Smooth muscle cell (in vitro differentiated cells): ENCODE measurements at regions not wholly inside any gene's neighbourhood (a gene's known extent, or its start where the extent isn't known, plus 50 kb on each side); places are given as distances from the start of the nearest gene placed in this dataset.

Experiments
- DNase-seq: peaks from one replicate; lab custom pipeline; 2025; ENCODE audit not compliant: unreplicated experiment; lab: John Stamatoyannopoulos, UW
- H2AFZ ChIP-seq: fragments of 200-600 bp; sonication (generic); 2 replicates; pipeline ENCODE4 v1.6.0; 2016; ENCODE audit warnings: antibody characterized with exemption, low read depth, mild to moderate bottlenecking
- H3F3A ChIP-seq: fragments of 200-600 bp; sonication (generic); 2 replicates; pipeline ENCODE4 v1.6.0; 2017; ENCODE audit warnings: antibody characterized with exemption, low read depth
- H3K27ac ChIP-seq: fragments of 200-600 bp; sonication (generic); 2 replicates; pipeline ENCODE4 v1.5.1; 2016; ENCODE audit warnings: low read depth, mild to moderate bottlenecking
- H3K27me3 ChIP-seq: fragments of 200-600 bp; sonication (generic); 2 replicates; pipeline ENCODE4 v1.6.1; 2016; ENCODE audit warnings: low read depth, mild to moderate bottlenecking
- H3K36me3 ChIP-seq: fragments of 200-600 bp; sonication (generic); 2 replicates; pipeline ENCODE4 v1.5.1; 2016; ENCODE audit warnings: low read depth
- H3K4me1 ChIP-seq: fragments of 200-600 bp; sonication (generic); 2 replicates; pipeline ENCODE4 v1.5.1; 2016; ENCODE audit warnings: low read depth
- H3K4me2 ChIP-seq: fragments of 200-600 bp; sonication (generic); 2 replicates; pipeline ENCODE4 v1.6.0; 2016; ENCODE audit warnings: mild to moderate bottlenecking
- H3K4me3 ChIP-seq: fragments of 200-600 bp; sonication (generic); 2 replicates; pipeline ENCODE4 v1.5.1; 2016; ENCODE audit warnings: mild to moderate bottlenecking
- H3K79me2 ChIP-seq: fragments of 200-600 bp; sonication (generic); 2 replicates; pipeline ENCODE4 v1.6.0; 2016; ENCODE audit warnings: low read depth, mild to moderate bottlenecking
- H3K9ac ChIP-seq: fragments of 200-600 bp; sonication (generic); 2 replicates; pipeline ENCODE4 v1.6.0; 2016; ENCODE audit warnings: low read depth
- H3K9me3 ChIP-seq: fragments of 200-600 bp; sonication (generic); replicated peaks from 2 replicates; pipeline ENCODE4 v1.5.1; 2016; ENCODE audit warnings: low read depth
- H4K20me1 ChIP-seq: fragments of 200-600 bp; sonication (generic); 2 replicates; pipeline ENCODE4 v1.6.0; 2016; ENCODE audit warnings: low read depth
- CTCF ChIP-seq: fragments of 200-600 bp; sonication (generic); IDR thresholded peaks from 2 replicates; pipeline ENCODE4 v1.5.1; 2017; ENCODE audit warnings: borderline replicate concordance, mild to moderate bottlenecking, antibody characterized with exemption; ENCODE audit not compliant: insufficient read depth, poor library complexity, severe bottlenecking
- WGBS: methylation state at CpG from one replicate; pipeline ENCODE4 v1.1.7; 2016; ENCODE audit warnings: low lambda C conversion rate; 5-methylcytosine and 5-hydroxymethylcytosine counted together

- no peaks in the 10 kb centered on the region for H3K79me2 ChIP-seq
Measured at GRCh38 chr2:180150606-180151005, 143.5 kb upstream of the CWC22 start.

GRCh38 chr2:180146541-180146940 is 139.4 kb upstream of the CWC22 start:
- TF ChIP-seq CTCF = no peak
- H3K27me3 ChIP-seq = no peaks in the 10 kb centered on the region
- no peak overlapping the region for H3K27ac ChIP-seq
- no peak overlapping the region for H3K4me2 ChIP-seq
- H4K20me1 ChIP-seq = no peaks in the 10 kb centered on the region
- H3K9ac ChIP-seq = no peak overlapping the region
- no peaks in the 10 kb centered on the region for H3K4me1 ChIP-seq
- 58% methylated on average over 2 of the region's 2 CpGs for WGBS
- H3K4me3 ChIP-seq = no peak overlapping the region
- no peaks in the 10 kb centered on the region for H3F3A ChIP-seq
- H3K79me2 ChIP-seq = no peaks in the 10 kb centered on the region
- peak overlapping the region; percentile 3 for H2AFZ ChIP-seq
- DNase-seq = no peak
- no peaks in the 10 kb centered on the region for H3K9me3 ChIP-seq
- no peaks in the 10 kb centered on the region for H3K36me3 ChIP-seq

More at GRCh38 chr2:180150606-180151005, 143.5 kb upstream of the CWC22 start:
- WGBS = 89% methylated on average over 1 of the region's 1 CpG
- H3K4me1 ChIP-seq = no peaks in the 10 kb centered on the region
- H4K20me1 ChIP-seq = no peaks in the 10 kb centered on the region
- no peak overlapping the region for H3K27ac ChIP-seq
- H3K27me3 ChIP-seq = no peaks in the 10 kb centered on the region
- DNase-seq = no peak
- TF ChIP-seq CTCF = no peak
- H3F3A ChIP-seq = no peaks in the 10 kb centered on the region
- no peak overlapping the region for H2AFZ ChIP-seq
- no peak overlapping the region for H3K4me3 ChIP-seq
- H3K36me3 ChIP-seq = no peaks in the 10 kb centered on the region
- no peaks in the 10 kb centered on the region for H3K9me3 ChIP-seq
- no peak overlapping the region for H3K9ac ChIP-seq
- no peak overlapping the region for H3K4me2 ChIP-seq

- no peaks in the 10 kb centered on the region for H3F3A ChIP-seq
- H3K9me3 ChIP-seq = no peaks in the 10 kb centered on the region
- no peaks in the 10 kb centered on the region for H3K36me3 ChIP-seq
- no peaks in the 10 kb centered on the region for H4K20me1 ChIP-seq
- H3K4me3 ChIP-seq = no peak overlapping the region
- no peak for DNase-seq
- no peak overlapping the region for H2AFZ ChIP-seq
- H3K27me3 ChIP-seq = no peaks in the 10 kb centered on the region
- H3K27ac ChIP-seq = no peak overlapping the region
- no peak overlapping the region for H3K4me2 ChIP-seq
- WGBS = 70% methylated on average over 1 of the region's 1 CpG
- no peaks in the 10 kb centered on the region for H3K4me1 ChIP-seq
- no peaks in the 10 kb centered on the region for H3K79me2 ChIP-seq
- no peak for TF ChIP-seq CTCF
- H3K9ac ChIP-seq = no peak overlapping the region
Measured at GRCh38 chr2:180146114-180146513, 139.0 kb upstream of the CWC22 start.

GRCh38 chr2:180145163-180145562 is 138.1 kb upstream of the CWC22 start:
- H2AFZ ChIP-seq = no peak overlapping the region
- H3K9me3 ChIP-seq = no peaks in the 10 kb centered on the region
- no peak overlapping the region for H3K27ac ChIP-seq
- H3K4me1 ChIP-seq = no peaks in the 10 kb centered on the region
- H3K79me2 ChIP-seq = no peaks in the 10 kb centered on the region
- H3K9ac ChIP-seq = no peak overlapping the region
- WGBS = 84% methylated on average over 5 of the region's 5 CpGs
- no peak for TF ChIP-seq CTCF
- H3K4me2 ChIP-seq = no peak overlapping the region
- DNase-seq = no peak
- no peaks in the 10 kb centered on the region for H3F3A ChIP-seq
- H4K20me1 ChIP-seq = no peaks in the 10 kb centered on the region
- no peak overlapping the region for H3K4me3 ChIP-seq
- no peaks in the 10 kb centered on the region for H3K36me3 ChIP-seq
- H3K27me3 ChIP-seq = no peaks in the 10 kb centered on the region
